ENCODE measurements at regions not wholly inside any gene's neighbourhood (a gene's known extent, or its start where the extent isn't known, plus 50 kb on each side); places are given as distances from the start of the nearest gene placed in this dataset.

DNA sequence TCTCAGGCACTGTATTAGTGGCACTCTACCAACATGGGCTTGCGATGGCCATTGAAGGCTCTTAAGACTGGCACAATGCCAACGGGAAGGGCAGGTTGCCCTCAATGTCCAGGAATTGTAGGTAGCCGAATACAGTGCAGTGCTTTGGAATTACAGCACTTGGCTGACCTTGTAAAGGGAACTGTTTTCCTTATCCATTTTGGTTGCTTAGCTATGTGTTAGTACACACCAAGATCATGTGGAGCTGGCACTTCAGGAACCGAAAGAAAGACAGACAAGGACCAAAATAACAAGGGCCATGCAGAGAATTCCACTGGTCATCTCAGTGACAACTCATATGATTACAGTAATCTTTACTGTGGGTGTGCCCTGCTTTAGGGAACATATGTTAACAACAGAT lies 72.7 kb downstream of the DYRK2 start:
- POLR2A ChIA-PET: no interaction called here
- DNase-seq (ENCODE audit: low read depth, low spot score) (no peak), ATAC-seq (no peak)
- BruUV-seq (replicated peaks): no TSS peak
- CTCF ChIA-PET: no interaction called here
- H3K27ac ChIP-seq (ENCODE audit: low read length): no peak overlapping the region
- intact Hi-C loops (cut with micrococcal nuclease; ENCODE audit: unreplicated experiment): no loop called here
- no peaks in the 10 kb centered on the region for H3K4me1 ChIP-seq (ENCODE audit: control insufficient read depth, insufficient read depth, low read length)
- H3K27me3 ChIP-seq (ENCODE audit: control insufficient read depth, insufficient read depth, low read length): no peaks in the 10 kb centered on the region
- no peak overlapping the region for H3K4me3 ChIP-seq (ENCODE audit: low read depth in 2 of 2, low read length in 2 of 2)
- in situ Hi-C loops (cut with HindIII; ENCODE audit: low pct_unique_long_range_greater_than_20kb, low sequenced_read_pairs): no loop called here
- TF ChIP-seq POLR2AphosphoS5 (IDR thresholded peaks at IDR 0.05; ENCODE audit: low read depth, low read length) (no peak), TCF7L2 (IDR thresholded peaks at IDR 0.05; ENCODE audit: low read depth, low read length) (no peak), CTCF (IDR thresholded peaks at IDR 0.05) (no peak)
- H3K9me3 ChIP-seq (ENCODE audit: control insufficient read depth, insufficient read depth, low read depth, low read length): no peaks in the 10 kb centered on the region
- H3K36me3 ChIP-seq (ENCODE audit: control insufficient read depth, insufficient read depth, low read length): no peaks in the 10 kb centered on the region

DNA sequence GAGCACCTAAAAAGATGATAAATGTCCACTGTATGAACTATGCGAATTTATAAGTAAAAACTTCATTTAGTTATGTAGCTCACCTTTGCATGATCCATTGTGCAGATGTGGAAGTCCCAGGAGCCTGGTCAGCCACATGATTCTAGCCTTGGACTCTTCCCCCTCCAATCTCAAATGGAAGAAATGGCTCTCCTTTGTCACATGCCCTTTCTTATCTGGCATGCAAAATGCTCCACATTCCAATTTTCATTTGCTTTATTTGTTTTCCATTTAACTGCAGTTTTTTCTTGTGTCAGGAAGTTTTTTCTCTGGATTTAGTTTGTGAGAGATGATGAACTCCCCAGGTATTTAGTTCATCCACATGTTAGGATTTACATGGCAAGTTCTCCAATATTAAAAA lies 73.8 kb downstream of the DYRK2 start:
- Histone ChIP-seq H3K27me3 (ENCODE audit: control insufficient read depth, insufficient read depth, low read length) (no peaks in the 10 kb centered on the region), H3K9me3 (ENCODE audit: control insufficient read depth, insufficient read depth, low read depth, low read length) (no peaks in the 10 kb centered on the region), H3K36me3 (ENCODE audit: control insufficient read depth, insufficient read depth, low read length) (no peaks in the 10 kb centered on the region), H3K4me3 (ENCODE audit: low read depth in 2 of 2, low read length in 2 of 2) (no peak overlapping the region), H3K4me1 (ENCODE audit: control insufficient read depth, insufficient read depth, low read length) (no peaks in the 10 kb centered on the region), H3K27ac (ENCODE audit: low read length) (no peak overlapping the region)
- no peak for ATAC-seq
- in situ Hi-C loops (cut with HindIII; ENCODE audit: low pct_unique_long_range_greater_than_20kb, low sequenced_read_pairs) (no loop called here), intact Hi-C loops (cut with micrococcal nuclease; ENCODE audit: unreplicated experiment) (no loop called here)
- ChIA-PET CTCF (no interaction called here), POLR2A (no interaction called here)
- DNase-seq (ENCODE audit: low read depth, low spot score): no peak
- no peak for TF ChIP-seq SIN3A (IDR thresholded peaks at IDR 0.05; ENCODE audit: borderline replicate concordance, insufficient read depth, low read depth, low read length)
- TF ChIP-seq REST (IDR thresholded peaks at IDR 0.05; ENCODE audit: insufficient read depth in 1 of 2, low read depth in 2 of 2, low read length in 1 of 2): no peak
- TF ChIP-seq POLR2AphosphoS5 (IDR thresholded peaks at IDR 0.05; ENCODE audit: low read depth, low read length): no peak
- no peak for TF ChIP-seq TCF7L2 (IDR thresholded peaks at IDR 0.05; ENCODE audit: low read depth, low read length)
- TF ChIP-seq CTCF (IDR thresholded peaks at IDR 0.05): no peak
- BruUV-seq (replicated peaks): no TSS peak

DNA sequence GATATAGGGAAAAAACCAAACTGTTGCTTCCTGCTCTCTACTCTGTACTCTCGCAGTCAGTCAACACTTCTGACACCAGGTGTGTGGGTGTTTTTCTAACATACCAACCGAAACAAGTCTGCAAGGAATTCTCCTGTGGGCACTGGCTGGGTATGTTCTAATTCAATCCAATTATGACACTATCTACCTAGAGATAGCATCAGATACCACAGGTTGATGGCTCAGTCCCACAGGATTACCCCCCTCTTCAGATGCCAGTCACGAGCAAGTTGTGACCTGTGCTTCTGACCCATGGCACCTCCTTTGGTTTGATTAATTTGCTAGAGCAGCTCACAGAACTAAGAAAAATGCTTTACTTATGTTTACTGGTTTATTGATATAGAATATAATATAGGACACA lies 78.3 kb downstream of the DYRK2 start:
- CTCF ChIA-PET: no interaction called here
- intact Hi-C loops (cut with micrococcal nuclease; ENCODE audit: unreplicated experiment): no loop called here
- in situ Hi-C loops (cut with HindIII; ENCODE audit: low pct_unique_long_range_greater_than_20kb, low sequenced_read_pairs): no loop called here
- peaks cover 2% of the 10 kb centered on the region; the same call in 1 of the 2 replicates for H3K27me3 ChIP-seq (ENCODE audit: control insufficient read depth, insufficient read depth, low read length)
- H3K4me3 ChIP-seq (ENCODE audit: low read depth in 2 of 2, low read length in 2 of 2): no peak overlapping the region
- no TSS peak for BruUV-seq (replicated peaks)
- DNase-seq (ENCODE audit: low read depth, low spot score) (no peak), ATAC-seq (no peak)
- POLR2A ChIA-PET: no interaction called here
- H3K9me3 ChIP-seq (ENCODE audit: control insufficient read depth, insufficient read depth, low read depth, low read length): no peaks in the 10 kb centered on the region
- H3K27ac ChIP-seq (ENCODE audit: low read length): no peak overlapping the region
- no peaks in the 10 kb centered on the region for H3K4me1 ChIP-seq (ENCODE audit: control insufficient read depth, insufficient read depth, low read length)
- TF ChIP-seq CTCF (IDR thresholded peaks at IDR 0.05): no peak
- TF ChIP-seq REST (IDR thresholded peaks at IDR 0.05; ENCODE audit: insufficient read depth in 1 of 2, low read depth in 2 of 2, low read length in 1 of 2): no peak
- TF ChIP-seq TCF7L2 (IDR thresholded peaks at IDR 0.05; ENCODE audit: low read depth, low read length): no peak
- TF ChIP-seq POLR2AphosphoS5 (IDR thresholded peaks at IDR 0.05; ENCODE audit: low read depth, low read length): no peak
- no peak for TF ChIP-seq SIN3A (IDR thresholded peaks at IDR 0.05; ENCODE audit: borderline replicate concordance, insufficient read depth, low read depth, low read length)
- no peaks in the 10 kb centered on the region for H3K36me3 ChIP-seq (ENCODE audit: control insufficient read depth, insufficient read depth, low read length)
